Astrocyte of the cerebellum (primary cell): ENCODE measurements at regions not wholly inside any gene's neighbourhood (a gene's known extent, or its start where the extent isn't known, plus 50 kb on each side); places are given as distances from the start of the nearest gene placed in this dataset.
A peak's percentile ranks its signal among the peaks of the same experiment; 100 is the strongest.
"Not testable (repeated sequence)": the region's sequence is repeated elsewhere in the genome, so short reads cannot be mapped to it uniquely, and the experiment has no call there.

Experiments
- DNase-seq: peaks from one replicate; pipeline ENCODE4 v3.0.0-alpha.2; 2011; ENCODE audit warnings: low read depth
- H3K4me3 ChIP-seq: 2 replicates; pipeline ENCODE4 v1.5.1; 2011; ENCODE audit warnings: mild to moderate bottlenecking, low read depth, low read length, moderate library complexity
- CTCF ChIP-seq: IDR thresholded peaks from 2 replicates; pipeline ENCODE4 v1.5.1; 2012; ENCODE audit warnings: low read length, low read depth, moderate library complexity, mild to moderate bottlenecking; ENCODE audit errors: missing control alignments
- in situ Hi-C: cut with HindIII; loops from 2 replicates; pipeline ENCODE4 v1.10.0; 2017; ENCODE audit warnings: low sequenced_read_pairs

GRCh38 chr18:39453882-39454281, 1888.3 kb upstream of the CELF4 start:
- in situ Hi-C loops: no loop called here
- peak; percentile 74 for DNase-seq
- TF ChIP-seq CTCF: no peak
- H3K4me3 ChIP-seq: peak overlapping the region; percentile 16

DNA sequence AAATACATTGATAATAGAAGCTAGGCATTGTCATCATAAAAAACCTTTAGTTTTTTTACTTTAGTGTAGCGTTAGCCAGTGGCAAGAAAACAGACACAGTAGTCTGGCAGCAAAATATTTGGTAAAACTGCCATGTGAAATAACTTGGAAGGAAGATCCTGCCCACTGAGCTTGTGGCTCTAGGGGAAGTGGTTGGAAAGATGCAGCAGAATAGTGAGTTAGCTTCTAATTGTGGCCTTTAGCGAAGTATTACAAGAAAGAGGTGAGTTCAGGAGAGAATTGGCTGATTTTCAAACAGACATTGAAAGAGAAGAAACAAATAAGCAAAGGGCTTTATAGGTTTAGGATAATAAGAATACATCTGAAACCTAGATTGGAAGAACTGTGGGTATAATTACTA, 1887.8 kb upstream of the CELF4 start:
- no peak for DNase-seq
- no peak for TF ChIP-seq CTCF
- in situ Hi-C loops: no loop called here
- H3K4me3 ChIP-seq: no peak overlapping the region

- in situ Hi-C loops: no loop called here
- H3K4me3 ChIP-seq: no peak overlapping the region
- TF ChIP-seq CTCF: no peak
- DNase-seq: no peak
Measured at GRCh38 chr18:39450958-39451357, 1885.4 kb upstream of the CELF4 start.

DNA sequence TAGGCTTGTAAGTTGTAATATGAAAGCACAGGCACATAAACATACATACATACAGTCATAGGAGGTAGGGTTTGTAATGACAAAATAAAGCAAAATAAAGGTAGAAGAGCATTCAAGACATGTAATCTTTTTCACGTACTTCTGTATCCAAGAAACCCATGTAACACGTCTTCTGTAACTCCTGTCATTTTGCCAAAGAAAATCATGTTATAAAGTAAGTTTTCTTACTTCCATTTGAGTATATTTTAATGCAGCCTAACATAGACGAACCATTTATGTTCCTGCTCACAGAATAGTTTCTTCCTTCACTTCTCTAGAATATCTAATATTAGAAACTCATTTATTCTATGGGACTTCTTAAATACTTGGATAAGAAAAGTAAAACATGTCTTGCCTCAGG, 1884.0 kb upstream of the CELF4 start:
- no peak overlapping the region for H3K4me3 ChIP-seq
- no peak for TF ChIP-seq CTCF
- DNase-seq: no peak
- in situ Hi-C loops: no loop called here

DNA sequence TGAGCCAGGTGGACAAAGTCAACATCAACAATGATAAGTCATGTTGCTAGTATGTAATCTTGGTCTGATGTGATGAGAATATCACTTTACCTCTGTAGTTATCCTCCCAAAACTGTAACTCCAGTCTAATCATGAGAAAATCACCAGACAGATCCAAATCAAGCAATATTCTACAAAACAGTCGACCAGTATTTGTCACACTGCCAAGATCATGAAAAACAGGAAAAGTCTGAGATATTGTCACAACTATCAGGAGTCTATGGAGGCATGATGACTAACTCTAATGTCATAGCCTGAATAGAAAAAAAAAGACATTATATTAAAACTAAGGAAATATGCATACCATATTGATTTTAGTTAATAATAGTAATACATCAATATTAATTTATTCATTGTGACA, 1883.3 kb upstream of the CELF4 start:
- no peak overlapping the region for H3K4me3 ChIP-seq
- DNase-seq: no peak
- in situ Hi-C loops: no loop called here
- no peak for TF ChIP-seq CTCF

DNA sequence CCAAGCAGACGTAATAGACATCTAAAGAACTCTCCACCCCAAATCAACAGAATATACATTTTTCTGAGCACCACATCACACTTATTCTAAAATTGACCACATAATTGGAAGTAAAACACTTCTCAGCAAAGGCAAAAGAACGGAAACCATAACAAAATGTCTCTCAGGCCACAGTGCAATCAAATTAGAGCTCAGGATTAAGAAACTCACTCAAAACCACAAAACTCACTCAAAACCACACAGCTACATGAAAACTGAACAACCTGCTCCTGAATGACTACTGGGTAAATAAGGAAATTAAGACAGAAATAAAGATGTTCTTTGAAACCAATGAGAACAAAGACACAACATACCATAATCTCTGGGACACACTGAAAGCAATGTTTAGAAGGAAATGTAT, 1879.4 kb upstream of the CELF4 start:
- H3K4me3 ChIP-seq: not testable (repeated sequence)

DNA sequence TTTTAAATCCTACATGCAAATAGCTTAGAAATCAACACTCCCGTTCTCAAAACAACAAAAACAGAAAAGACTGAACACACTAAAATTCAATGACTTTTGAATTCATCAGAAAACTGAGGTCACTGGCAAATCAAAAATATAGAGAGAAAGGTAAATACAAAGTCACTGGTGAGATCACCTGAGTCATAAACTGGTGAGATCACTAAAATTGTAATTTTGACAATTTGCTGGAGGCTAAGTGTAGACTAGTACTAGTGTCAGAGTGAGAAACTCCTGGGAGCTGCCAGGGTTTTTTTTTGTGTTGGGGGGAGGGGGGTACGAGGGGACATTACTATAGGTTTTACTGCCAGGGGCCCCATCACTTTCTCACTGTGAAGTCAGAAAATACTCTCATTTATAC, 1876.0 kb upstream of the CELF4 start:
- no peak overlapping the region for H3K4me3 ChIP-seq
- TF ChIP-seq CTCF: no peak
- in situ Hi-C loops: no loop called here
- DNase-seq: no peak

More for the DNA sequence above, 1879.4 kb upstream of the CELF4 start:
- in situ Hi-C loops, DNase-seq: not testable (repeated sequence)
